ENCODE measurements at regions not wholly inside any gene's neighbourhood (a gene's known extent, or its start where the extent isn't known, plus 50 kb on each side); places are given as distances from the start of the nearest gene placed in this dataset.
"Not testable (repeated sequence)": the region's sequence is repeated elsewhere in the genome, so short reads cannot be mapped to it uniquely, and the experiment has no call there.

DNA sequence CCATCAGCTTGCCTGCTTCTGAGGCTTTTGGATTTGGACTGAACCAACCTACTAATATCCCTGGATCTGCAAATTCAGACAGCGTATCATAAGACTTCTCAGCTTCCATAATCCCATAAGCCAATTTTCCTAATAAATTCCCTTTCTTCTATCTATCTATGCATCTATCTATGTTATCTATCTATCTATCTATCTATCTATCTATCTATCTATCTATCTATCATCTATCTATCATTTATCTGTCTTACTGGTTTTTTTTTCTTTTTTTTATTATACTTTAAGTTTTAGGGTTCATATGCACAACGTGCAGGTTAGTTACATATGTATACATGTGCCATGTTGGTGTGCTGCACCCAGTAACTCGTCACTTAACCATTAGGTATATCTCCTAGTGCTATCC is 2045.4 kb upstream of the CDH6 start:
- ChIA-PET POLR2A (no interaction called here), CTCF (no interaction called here)
- no peak for DNase-seq (ENCODE audit: extremely low spot score)
- TF ChIP-seq, protein P1, sequence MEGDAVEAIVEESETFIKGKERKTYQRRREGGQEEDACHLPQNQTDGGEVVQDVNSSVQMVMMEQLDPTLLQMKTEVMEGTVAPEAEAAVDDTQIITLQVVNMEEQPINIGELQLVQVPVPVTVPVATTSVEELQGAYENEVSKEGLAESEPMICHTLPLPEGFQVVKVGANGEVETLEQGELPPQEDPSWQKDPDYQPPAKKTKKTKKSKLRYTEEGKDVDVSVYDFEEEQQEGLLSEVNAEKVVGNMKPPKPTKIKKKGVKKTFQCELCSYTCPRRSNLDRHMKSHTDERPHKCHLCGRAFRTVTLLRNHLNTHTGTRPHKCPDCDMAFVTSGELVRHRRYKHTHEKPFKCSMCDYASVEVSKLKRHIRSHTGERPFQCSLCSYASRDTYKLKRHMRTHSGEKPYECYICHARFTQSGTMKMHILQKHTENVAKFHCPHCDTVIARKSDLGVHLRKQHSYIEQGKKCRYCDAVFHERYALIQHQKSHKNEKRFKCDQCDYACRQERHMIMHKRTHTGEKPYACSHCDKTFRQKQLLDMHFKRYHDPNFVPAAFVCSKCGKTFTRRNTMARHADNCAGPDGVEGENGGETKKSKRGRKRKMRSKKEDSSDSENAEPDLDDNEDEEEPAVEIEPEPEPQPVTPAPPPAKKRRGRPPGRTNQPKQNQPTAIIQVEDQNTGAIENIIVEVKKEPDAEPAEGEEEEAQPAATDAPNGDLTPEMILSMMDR (IDR thresholded peaks at IDR 0.05; ENCODE audit: control extremely low read depth, extremely low read depth, low read depth, missing control alignments), result no peak

DNA sequence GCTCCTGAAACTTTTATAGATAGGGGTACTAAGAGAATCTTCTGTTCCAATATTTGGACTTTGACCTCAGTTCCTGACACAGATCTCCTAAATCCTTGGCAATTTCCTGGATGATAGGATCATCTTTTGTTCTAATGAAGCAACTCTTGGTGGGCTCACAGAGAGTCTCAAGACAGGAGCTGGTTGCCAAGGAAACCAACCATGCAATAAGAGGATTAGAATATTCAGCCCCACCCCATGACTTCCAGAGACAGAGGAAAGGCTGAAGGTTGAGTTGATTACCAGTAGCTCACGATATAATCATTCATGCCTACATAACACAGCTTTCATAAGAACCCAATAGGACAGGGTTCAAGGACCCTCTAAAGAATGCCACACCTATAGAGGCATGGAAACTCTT is 2050.2 kb upstream of the CDH6 start:
- POLR2A ChIA-PET, result no interaction called here
- TF ChIP-seq, protein P1 (IDR thresholded peaks at IDR 0.05; ENCODE audit: control extremely low read depth, extremely low read depth, low read depth, missing control alignments), result no peak
- no peak for DNase-seq (ENCODE audit: extremely low spot score)
- CTCF ChIA-PET, result interaction anchor here (0.9 kb wide), 1 partner anchor 565 kb away, joined by 3 read pairs; no protein-coding TSS in a partner anchor

DNA sequence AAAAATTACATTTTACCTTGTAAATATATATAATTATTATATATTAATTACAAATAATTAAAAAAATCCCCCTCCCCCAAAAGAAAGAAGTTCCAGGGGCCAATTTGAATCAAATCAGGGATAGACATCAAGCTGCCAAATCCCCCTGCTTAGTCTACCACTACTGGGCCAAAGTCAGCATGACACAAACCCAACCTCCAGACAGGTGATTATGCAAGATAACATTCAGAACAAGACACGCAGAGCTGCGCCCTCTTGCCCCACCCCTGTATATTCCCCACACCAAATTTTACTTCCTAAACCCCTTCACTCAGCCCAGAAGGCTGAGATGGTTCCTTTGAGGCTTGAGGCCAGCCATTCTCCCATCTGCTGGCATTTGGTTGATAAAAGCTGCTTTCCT is 2059.1 kb upstream of the CDH6 start:
- no peak for DNase-seq (ENCODE audit: extremely low spot score)
- POLR2A ChIA-PET, result no interaction called here
- CTCF ChIA-PET, result no interaction called here
- TF ChIP-seq, protein P1 (IDR thresholded peaks at IDR 0.05; ENCODE audit: control extremely low read depth, extremely low read depth, low read depth, missing control alignments), result no peak

DNA sequence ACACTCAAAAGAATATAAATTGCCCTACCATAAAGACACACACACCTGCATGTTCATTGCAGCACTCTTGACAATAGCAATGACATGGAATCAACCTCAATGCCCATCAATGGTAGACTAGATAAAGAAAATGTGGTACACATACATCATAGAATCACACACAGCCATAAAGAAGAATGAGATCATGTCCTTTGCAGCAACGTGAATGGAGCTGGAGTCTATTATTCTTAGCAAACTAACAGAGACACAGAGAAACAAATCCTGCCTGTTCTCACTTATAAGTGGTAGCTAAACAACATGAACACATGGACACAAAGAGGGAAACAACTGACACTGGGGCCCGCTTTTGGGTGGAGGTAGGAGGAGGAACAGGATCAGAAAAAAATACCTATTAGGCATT is 2062.2 kb upstream of the CDH6 start:
- ChIA-PET CTCF (no interaction called here), POLR2A (no interaction called here)
- DNase-seq (ENCODE audit: extremely low spot score), result no peak
- TF ChIP-seq, protein P1 (IDR thresholded peaks at IDR 0.05; ENCODE audit: control extremely low read depth, extremely low read depth, low read depth, missing control alignments), result no peak

DNA sequence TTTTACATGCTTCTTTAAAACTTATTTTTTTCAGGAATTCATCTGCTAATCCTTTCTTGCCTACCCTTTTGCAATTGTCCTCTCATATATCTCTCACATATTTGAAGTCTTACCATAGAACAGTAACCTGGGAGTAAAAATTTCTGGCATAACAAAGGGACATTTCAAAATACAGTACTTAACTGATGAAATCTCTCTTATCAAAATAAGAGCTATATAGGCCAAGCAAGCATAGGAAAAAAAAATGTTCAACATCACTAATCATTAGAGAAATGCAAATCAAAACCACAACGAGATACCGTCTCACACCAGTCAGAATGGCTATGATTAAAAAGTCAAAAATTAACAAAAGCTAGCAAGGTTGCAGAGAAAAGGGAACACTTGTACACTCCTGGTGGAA is 2062.7 kb upstream of the CDH6 start:
- no peak for DNase-seq (ENCODE audit: extremely low spot score)
- TF ChIP-seq, protein P1 (IDR thresholded peaks at IDR 0.05; ENCODE audit: control extremely low read depth, extremely low read depth, low read depth, missing control alignments), result no peak
- POLR2A ChIA-PET, result no interaction called here
- CTCF ChIA-PET, result no interaction called here

DNA sequence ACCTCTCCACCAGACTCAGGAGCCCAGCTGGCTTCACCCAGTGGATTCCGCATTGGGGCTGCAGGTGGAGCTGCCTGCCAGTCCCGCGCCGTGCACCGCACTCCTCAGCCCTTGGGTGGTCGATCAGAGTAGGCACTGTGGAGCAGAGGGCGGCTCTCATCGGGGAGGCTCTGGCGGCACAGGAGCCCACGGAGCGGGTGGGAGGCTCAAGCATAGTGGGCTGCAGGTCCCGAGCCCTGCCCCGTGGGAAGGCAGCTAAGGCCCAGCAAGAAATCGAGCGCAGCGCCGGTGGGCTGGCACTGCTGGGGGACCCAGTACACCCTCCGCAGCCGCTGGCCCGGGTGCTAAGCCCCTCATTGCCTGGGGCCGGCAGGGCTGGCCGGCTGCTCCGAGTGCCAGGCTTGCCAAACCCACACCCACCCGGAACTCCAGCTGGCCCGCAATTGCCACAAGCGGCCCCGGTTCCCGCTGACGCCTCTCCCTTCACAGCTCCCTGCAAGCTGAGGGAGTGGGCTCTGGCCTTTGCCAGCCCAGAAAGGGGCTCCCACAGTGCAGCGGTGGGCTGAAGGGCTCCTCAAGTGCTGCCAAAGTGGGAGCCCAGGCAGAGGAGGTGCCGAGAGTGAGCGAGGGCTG is 2065.8 kb upstream of the CDH6 start:
- POLR2A ChIA-PET; CTCF ChIA-PET; DNase-seq (ENCODE audit: extremely low spot score): not testable (repeated sequence)

DNA sequence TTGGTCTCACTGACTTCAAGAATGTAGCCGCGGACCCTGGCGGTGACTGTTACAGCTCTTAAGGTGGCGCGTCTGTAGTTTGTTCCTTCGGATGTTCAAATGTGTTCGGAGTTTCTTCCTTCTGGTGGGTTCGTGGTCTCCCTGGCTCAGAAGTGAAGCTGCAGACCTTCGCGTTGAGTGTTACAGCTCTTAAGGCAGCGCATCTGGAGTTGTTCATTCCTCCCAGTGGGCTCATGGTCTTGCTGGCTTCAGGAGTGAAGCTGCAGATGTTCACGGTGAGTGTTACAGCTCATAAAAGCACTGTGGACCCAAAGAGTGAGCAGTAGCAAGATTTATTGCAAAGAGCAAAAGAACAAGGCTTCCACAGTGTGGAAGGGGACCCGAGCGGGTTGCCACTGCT is 2067.0 kb upstream of the CDH6 start:
- DNase-seq (ENCODE audit: extremely low spot score); POLR2A ChIA-PET; CTCF ChIA-PET: not testable (repeated sequence)

DNA sequence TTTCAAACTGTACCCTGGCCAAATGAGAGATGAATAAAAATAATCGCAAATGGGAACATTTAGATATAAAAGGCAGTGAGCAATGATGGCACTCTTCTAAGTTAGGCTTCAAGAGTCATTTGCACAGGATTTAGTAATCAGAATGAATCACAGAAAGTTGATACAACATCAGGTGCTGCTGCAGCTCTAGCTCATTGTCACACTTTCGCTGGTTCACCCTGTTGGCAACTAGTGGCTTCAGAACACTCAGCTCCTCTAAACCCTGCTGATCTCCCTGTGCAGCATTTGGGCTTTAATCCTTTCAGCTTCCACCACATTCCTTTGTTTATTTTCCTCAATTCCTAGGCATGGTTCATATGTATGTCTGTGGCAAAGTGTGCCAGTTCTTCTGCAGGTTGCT is 2071.2 kb upstream of the CDH6 start:
- no peak for DNase-seq (ENCODE audit: extremely low spot score)
- ChIA-PET CTCF (no interaction called here), POLR2A (no interaction called here)
- TF ChIP-seq, protein P1 (IDR thresholded peaks at IDR 0.05; ENCODE audit: control extremely low read depth, extremely low read depth, low read depth, missing control alignments), result no peak

Measured in GM10248 (cell line).